GM12872 (cell line): ENCODE measurements at regions not wholly inside any gene's neighbourhood (a gene's known extent, or its start where the extent isn't known, plus 50 kb on each side); places are given as distances from the start of the nearest gene placed in this dataset.

ENCODE experiments used
- TF ChIP-seq, protein P1 (sequence below): IDR thresholded peaks from 3 replicates; pipeline ENCODE4 v1.5.1; 2011; ENCODE audit warnings: low read depth, mild to moderate bottlenecking, low read length, moderate library complexity; ENCODE audit not compliant: insufficient read depth

DNA sequence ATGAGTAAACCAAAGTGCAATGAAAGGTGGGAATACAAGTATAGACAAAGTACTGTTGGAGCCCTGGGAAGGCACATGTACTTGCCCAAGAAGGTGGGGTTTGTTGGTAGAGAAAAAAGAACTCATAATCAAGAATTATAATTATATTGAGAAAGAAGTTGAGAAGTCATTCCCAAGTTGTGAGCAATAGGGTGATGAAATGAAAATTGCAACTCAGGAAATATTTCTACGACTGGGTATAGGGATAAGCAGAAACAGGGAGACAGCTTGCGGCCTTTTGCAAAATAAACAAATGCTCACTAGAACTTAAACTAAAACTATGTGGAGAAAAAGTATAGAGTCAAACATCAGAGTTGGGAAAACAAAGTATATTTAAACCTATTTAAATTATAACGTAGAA is 250.7 kb upstream of the FAM83B start:
- TF ChIP-seq, protein P1, sequence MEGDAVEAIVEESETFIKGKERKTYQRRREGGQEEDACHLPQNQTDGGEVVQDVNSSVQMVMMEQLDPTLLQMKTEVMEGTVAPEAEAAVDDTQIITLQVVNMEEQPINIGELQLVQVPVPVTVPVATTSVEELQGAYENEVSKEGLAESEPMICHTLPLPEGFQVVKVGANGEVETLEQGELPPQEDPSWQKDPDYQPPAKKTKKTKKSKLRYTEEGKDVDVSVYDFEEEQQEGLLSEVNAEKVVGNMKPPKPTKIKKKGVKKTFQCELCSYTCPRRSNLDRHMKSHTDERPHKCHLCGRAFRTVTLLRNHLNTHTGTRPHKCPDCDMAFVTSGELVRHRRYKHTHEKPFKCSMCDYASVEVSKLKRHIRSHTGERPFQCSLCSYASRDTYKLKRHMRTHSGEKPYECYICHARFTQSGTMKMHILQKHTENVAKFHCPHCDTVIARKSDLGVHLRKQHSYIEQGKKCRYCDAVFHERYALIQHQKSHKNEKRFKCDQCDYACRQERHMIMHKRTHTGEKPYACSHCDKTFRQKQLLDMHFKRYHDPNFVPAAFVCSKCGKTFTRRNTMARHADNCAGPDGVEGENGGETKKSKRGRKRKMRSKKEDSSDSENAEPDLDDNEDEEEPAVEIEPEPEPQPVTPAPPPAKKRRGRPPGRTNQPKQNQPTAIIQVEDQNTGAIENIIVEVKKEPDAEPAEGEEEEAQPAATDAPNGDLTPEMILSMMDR: no peak

DNA sequence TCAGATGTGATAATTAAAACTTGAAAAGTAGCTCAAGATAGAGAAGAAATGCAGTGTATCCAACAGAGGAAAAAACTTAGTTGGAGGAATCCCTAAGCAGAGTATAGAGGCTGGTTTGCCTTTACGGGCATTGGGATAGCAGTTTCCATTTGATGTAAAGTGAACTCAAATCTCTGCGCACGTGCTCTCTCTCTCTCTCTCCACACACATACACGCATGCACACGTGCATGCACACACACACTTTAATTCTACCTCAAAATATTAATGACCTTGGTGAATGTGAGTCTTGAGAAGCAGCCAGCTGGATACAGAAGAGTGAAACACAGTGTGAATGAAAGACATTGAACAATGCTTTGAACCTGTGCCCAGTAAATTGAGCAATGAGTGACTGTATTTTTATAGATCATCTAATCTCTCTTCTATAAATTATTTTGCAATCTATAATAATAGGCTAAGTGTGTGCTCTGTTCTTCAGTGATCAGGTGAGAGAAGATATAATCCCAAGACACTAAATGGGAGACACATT is 247.7 kb upstream of the FAM83B start:
- TF ChIP-seq, protein P1: no peak

DNA sequence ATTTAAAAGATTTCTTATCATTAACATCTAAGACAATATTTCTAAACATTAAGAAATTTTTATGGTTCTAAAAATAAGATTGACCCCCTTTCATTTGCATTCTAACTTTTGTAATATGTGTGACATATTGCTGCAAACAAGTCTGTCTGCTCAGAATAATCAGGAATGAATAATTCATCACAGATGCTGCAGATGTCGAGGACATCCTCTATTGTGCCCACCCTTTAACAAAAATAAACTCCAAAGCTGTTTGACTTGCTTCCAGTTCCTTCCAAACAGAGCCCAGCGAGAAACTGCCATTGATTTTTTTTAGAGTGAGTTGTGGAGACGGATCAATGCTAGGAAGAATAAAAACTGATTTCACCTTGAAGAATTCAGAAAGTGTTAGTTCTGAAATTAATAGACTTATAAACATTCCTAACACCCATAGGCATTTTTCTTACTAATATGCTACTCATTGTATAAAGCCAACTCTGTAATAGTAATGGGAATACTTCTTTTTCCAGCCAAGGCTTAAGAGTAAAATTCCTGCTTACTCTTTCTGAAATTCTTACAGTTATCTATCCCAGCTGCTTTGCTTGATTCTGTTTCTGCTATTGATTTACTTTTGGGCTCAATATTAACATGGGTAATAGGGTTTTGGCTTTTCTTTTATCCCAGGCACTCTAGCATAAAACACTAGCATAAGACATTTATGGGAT is 244.8 kb upstream of the FAM83B start:
- TF ChIP-seq, protein P1: no peak

DNA sequence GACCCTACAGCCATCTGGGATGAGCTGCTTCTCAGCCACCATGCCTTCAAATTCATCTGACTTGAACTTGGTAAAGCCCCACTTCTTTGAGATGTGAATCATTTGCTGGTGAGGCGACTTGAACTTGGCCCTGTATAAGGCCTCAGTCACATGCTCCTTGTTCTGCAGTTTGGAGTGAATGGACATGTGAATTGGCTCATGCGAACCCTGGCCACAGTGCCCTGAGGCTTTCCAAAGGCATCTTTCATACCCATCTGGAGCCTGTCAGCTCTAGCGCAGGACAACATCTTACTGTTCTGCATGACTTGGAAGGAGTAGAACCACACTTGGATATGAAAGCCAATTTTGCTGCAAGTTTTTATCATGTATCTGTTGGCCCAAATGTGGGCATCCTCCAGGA is 244.0 kb upstream of the FAM83B start:
- TF ChIP-seq, protein P1: no peak

DNA sequence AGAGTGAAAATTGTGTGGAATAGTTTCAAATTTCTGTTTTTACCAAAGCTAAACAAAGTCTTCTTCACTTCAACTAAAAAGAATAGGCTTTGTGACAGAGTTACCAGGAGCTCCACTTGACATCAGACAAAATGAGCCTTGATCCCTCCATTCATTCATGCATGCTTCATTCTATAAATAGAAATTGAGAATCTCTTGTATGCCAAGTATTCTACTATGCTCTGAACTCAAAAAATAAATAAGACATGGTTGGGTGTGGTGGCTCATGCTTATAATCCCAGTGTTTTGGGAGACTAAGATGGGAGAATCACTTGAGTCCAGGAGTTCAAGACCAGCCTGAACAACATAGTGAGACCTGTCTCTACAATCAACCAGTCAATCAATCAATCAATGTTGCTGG is 236.6 kb upstream of the FAM83B start:
- TF ChIP-seq, protein P1: no peak

DNA sequence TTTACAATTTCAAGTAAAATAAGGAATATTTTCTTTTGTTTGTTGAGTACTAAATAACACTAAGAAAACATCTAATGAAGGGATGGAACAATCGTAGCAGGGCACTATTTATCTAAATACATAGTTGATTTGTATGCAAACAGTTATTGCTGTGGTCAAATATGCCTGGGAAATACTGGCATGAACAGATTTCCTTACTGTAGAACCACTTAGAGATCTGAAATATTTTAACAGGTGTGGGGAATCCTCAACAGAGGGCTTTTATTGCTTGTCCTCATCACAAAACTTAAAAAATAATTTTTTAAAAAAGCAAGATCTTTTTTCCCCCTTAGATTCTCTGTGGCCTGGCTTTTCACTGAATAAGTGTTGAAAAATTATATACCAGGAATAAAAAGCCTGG is 233.0 kb upstream of the FAM83B start:
- TF ChIP-seq, protein P1: no peak

DNA sequence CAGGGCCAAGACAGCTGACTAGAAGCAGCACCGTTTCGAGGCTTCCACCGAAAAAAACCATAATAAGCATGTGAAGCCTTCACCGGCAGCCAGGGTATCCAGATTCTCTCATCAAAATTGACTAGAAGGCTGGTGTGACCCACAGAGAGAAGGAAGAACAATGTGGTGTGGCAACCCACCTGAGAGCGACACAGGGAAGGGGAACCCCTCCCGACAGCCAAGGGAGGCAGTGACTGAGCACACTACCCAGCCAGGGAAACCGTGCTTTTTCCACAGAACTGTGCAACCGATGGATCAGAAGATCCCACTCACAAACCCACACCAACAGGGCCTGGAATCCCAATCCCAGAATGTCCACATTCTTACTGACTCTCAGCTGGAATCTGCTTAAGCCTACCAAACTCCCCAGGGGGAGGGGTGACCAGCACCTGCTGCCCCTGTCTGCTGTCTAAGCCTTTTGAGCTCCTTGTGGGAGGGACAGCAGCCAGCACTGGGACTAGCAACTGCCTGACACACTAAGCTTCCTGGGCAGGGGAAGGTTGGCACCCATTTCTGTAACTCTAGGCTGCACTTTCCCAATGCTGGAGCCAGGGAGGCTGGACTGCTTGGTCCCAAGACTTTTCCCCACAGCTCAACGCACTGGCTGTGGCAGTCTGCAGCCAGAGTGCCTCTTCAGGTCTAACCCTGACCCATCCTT is 231.9 kb upstream of the FAM83B start:
- TF ChIP-seq, protein P1: no peak
